ENCODE measurements at regions not wholly inside any gene's neighbourhood (a gene's known extent, or its start where the extent isn't known, plus 50 kb on each side); places are given as distances from the start of the nearest gene placed in this dataset.

GRCh38 chrX:7263330-7263729, 115.4 kb upstream of the PUDP start:
- no peak for TF ChIP-seq CTCF (IDR thresholded peaks at IDR 0.05)
- TF ChIP-seq POLR2AphosphoS5 (IDR thresholded peaks at IDR 0.05): no peak
- TF ChIP-seq POLR2A (IDR thresholded peaks at IDR 0.05): no peak
- TF ChIP-seq EP300 (IDR thresholded peaks at IDR 0.05; ENCODE audit: low read depth): no peak
